ENCODE measurements at regions not wholly inside any gene's neighbourhood (a gene's known extent, or its start where the extent isn't known, plus 50 kb on each side); places are given as distances from the start of the nearest gene placed in this dataset.

GRCh38 chr4:22299678-22300077, 216.2 kb downstream of the ADGRA3 start:
- H3K4ac ChIP-seq (ENCODE audit: low read depth, low read length): no peak overlapping the region
- WGBS (ENCODE audit: extremely low coverage, insufficient coverage, insufficient read length): no CpG with 5 or more reads among the region's 3 CpGs
- no peaks in the 10 kb centered on the region for H3K79me2 ChIP-seq (ENCODE audit: control insufficient read depth, insufficient read depth, low read length, poor library complexity)
- no peaks in the 10 kb centered on the region for H3K4me1 ChIP-seq (ENCODE audit: control insufficient read depth in 1 of 2, insufficient read depth in 2 of 2, low read length in 2 of 2)
- H3K9me3 ChIP-seq (ENCODE audit: insufficient read depth, low read depth, low read length): peaks cover 6% of the 10 kb centered on the region
- no peak overlapping the region for H4K8ac ChIP-seq (ENCODE audit: low read depth, low read length)
- no peak for DNase-seq
- no peak overlapping the region for H2AK5ac ChIP-seq (ENCODE audit: low read length)
- no peak overlapping the region for H4K91ac ChIP-seq (ENCODE audit: low read depth, low read length)
- H3K36me3 ChIP-seq (ENCODE audit: control insufficient read depth in 1 of 2, insufficient read depth in 2 of 2, low read length in 2 of 2): no peaks in the 10 kb centered on the region
- no peaks in the 10 kb centered on the region for H3K79me1 ChIP-seq (ENCODE audit: low read length)
- no peak overlapping the region for H3K4me2 ChIP-seq (ENCODE audit: low read length)
- no peak overlapping the region for H3K4me3 ChIP-seq (ENCODE audit: low read depth, low read length)
- H2BK12ac ChIP-seq (ENCODE audit: low read length): no peak overlapping the region
- H3K14ac ChIP-seq (ENCODE audit: low read length): no peak overlapping the region
- H3K27me3 ChIP-seq (ENCODE audit: insufficient read depth, low read length): no peaks in the 10 kb centered on the region
- H2AFZ ChIP-seq (ENCODE audit: insufficient read depth, low read length, poor library complexity): no peak overlapping the region
- no peak overlapping the region for H4K12ac ChIP-seq (ENCODE audit: low read depth, low read length)
- H3K23ac ChIP-seq (ENCODE audit: low read length): no peak overlapping the region
- no peak overlapping the region for H2BK5ac ChIP-seq (ENCODE audit: low read depth, low read length, poor library complexity)
- no peak overlapping the region for H2BK120ac ChIP-seq (ENCODE audit: insufficient read depth, low read length, poor library complexity)
- no peak overlapping the region for H3K27ac ChIP-seq (ENCODE audit: low read depth, low read length)
- H3K18ac ChIP-seq (ENCODE audit: low read length): no peak overlapping the region
- H3K9ac ChIP-seq (ENCODE audit: low read length): no peak overlapping the region

DNA sequence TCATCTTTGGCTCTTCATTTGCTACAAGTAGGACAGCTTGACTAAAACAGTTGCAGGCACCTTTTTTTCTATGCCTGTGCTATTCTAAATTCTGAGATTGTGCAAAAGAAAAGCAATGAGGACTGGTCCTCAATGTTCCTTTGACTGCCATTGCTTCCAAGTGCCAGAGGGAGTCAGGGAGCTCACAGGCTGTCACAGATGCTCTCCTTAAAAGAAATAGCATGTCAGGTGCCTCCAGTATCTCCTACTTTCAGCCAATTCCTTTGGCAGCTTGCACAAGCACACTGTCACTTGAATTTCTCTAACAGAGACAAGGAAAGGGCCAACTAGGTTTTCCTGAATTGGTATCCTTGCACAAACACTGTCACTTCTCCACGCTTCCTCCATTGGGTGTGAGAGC, 228.2 kb downstream of the ADGRA3 start:
- Histone ChIP-seq H3K79me2 (ENCODE audit: control insufficient read depth, insufficient read depth, low read length, poor library complexity) (no peaks in the 10 kb centered on the region), H2BK12ac (ENCODE audit: low read length) (no peak overlapping the region), H2AFZ (ENCODE audit: insufficient read depth, low read length, poor library complexity) (no peak overlapping the region), H4K12ac (ENCODE audit: low read depth, low read length) (no peak overlapping the region), H3K9me3 (ENCODE audit: insufficient read depth, low read depth, low read length) (peaks cover 3% of the 10 kb centered on the region), H3K4ac (ENCODE audit: low read depth, low read length) (no peak overlapping the region), H3K4me1 (ENCODE audit: control insufficient read depth in 1 of 2, insufficient read depth in 2 of 2, low read length in 2 of 2) (no peaks in the 10 kb centered on the region), H4K91ac (ENCODE audit: low read depth, low read length) (no peak overlapping the region), H2BK5ac (ENCODE audit: low read depth, low read length, poor library complexity) (no peak overlapping the region), H3K14ac (ENCODE audit: low read length) (no peak overlapping the region), H2AK5ac (ENCODE audit: low read length) (no peak overlapping the region), H3K4me3 (ENCODE audit: low read depth, low read length) (no peak overlapping the region), H3K4me2 (ENCODE audit: low read length) (no peak overlapping the region), H4K8ac (ENCODE audit: low read depth, low read length) (no peak overlapping the region), H3K27ac (ENCODE audit: low read depth, low read length) (no peak overlapping the region), H3K23ac (ENCODE audit: low read length) (peak overlapping the region; percentile 75), H2BK120ac (ENCODE audit: insufficient read depth, low read length, poor library complexity) (no peak overlapping the region), H3K36me3 (ENCODE audit: control insufficient read depth in 1 of 2, insufficient read depth in 2 of 2, low read length in 2 of 2) (no peaks in the 10 kb centered on the region), H3K18ac (ENCODE audit: low read length) (no peak overlapping the region), H3K9ac (ENCODE audit: low read length) (no peak overlapping the region), H3K27me3 (ENCODE audit: insufficient read depth, low read length) (no peaks in the 10 kb centered on the region), H3K79me1 (ENCODE audit: low read length) (no peaks in the 10 kb centered on the region)
- DNase-seq: no peak
- WGBS (ENCODE audit: extremely low coverage, insufficient coverage, insufficient read length): no CpG with 5 or more reads among the region's 1 CpG

GRCh38 chr4:22268350-22269025, 247.4 kb downstream of the ADGRA3 start:
- no peak overlapping the region for H3K4ac ChIP-seq (ENCODE audit: low read depth, low read length)

DNA sequence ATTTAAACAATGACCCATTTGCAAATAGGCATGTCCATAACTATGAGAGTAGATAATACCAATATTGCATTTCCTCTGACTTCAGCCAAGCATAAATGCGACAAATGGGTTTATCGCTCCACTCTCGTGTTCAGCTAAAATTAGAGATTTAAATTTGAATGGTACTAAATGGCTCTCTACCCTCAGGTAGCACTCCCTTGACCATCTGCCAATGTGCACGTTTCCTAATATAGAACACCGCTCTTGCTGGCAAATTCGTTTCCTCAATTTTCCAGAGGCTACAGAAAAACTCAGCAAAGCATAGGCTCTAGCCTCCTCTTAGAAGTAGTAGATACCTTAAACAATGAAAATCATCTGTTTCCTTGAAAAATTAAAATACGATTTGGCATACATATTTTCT, 251.6 kb downstream of the ADGRA3 start:
- Histone ChIP-seq H3K4me2 (ENCODE audit: low read length) (no peak overlapping the region), H2AFZ (ENCODE audit: insufficient read depth, low read length, poor library complexity) (no peak overlapping the region), H3K79me1 (ENCODE audit: low read length) (no peaks in the 10 kb centered on the region), H2BK12ac (ENCODE audit: low read length) (no peak overlapping the region), H2BK5ac (ENCODE audit: low read depth, low read length, poor library complexity) (no peak overlapping the region), H3K4ac (ENCODE audit: low read depth, low read length) (no peak overlapping the region), H4K91ac (ENCODE audit: low read depth, low read length) (no peak overlapping the region), H3K27ac (ENCODE audit: low read depth, low read length) (no peak overlapping the region), H3K9ac (ENCODE audit: low read length) (no peak overlapping the region), H3K23ac (ENCODE audit: low read length) (no peak overlapping the region), H3K9me3 (ENCODE audit: insufficient read depth, low read depth, low read length) (no peaks in the 10 kb centered on the region), H3K36me3 (ENCODE audit: control insufficient read depth in 1 of 2, insufficient read depth in 2 of 2, low read length in 2 of 2) (no peaks in the 10 kb centered on the region), H2BK120ac (ENCODE audit: insufficient read depth, low read length, poor library complexity) (no peak overlapping the region), H3K79me2 (ENCODE audit: control insufficient read depth, insufficient read depth, low read length, poor library complexity) (no peaks in the 10 kb centered on the region), H3K27me3 (ENCODE audit: insufficient read depth, low read length) (no peaks in the 10 kb centered on the region), H4K12ac (ENCODE audit: low read depth, low read length) (no peak overlapping the region), H3K4me3 (ENCODE audit: low read depth, low read length) (no peak overlapping the region), H4K8ac (ENCODE audit: low read depth, low read length) (no peak overlapping the region), H3K14ac (ENCODE audit: low read length) (no peak overlapping the region), H3K4me1 (ENCODE audit: control insufficient read depth in 1 of 2, insufficient read depth in 2 of 2, low read length in 2 of 2) (no peaks in the 10 kb centered on the region), H2AK5ac (ENCODE audit: low read length) (no peak overlapping the region), H3K18ac (ENCODE audit: low read length) (no peak overlapping the region)
- no peak for DNase-seq
- WGBS (ENCODE audit: extremely low coverage, insufficient coverage, insufficient read length): no CpG with 5 or more reads among the region's 7 CpGs

More at GRCh38 chr4:22268350-22269025, 247.4 kb downstream of the ADGRA3 start:
- no peak overlapping the region for H4K8ac ChIP-seq (ENCODE audit: low read depth, low read length)
- no peak overlapping the region for H3K14ac ChIP-seq (ENCODE audit: low read length)
- no peak overlapping the region for H3K27ac ChIP-seq (ENCODE audit: low read depth, low read length)
- no peak overlapping the region for H2BK5ac ChIP-seq (ENCODE audit: low read depth, low read length, poor library complexity)
- no peaks in the 10 kb centered on the region for H3K4me1 ChIP-seq (ENCODE audit: control insufficient read depth in 1 of 2, insufficient read depth in 2 of 2, low read length in 2 of 2)
- H4K12ac ChIP-seq (ENCODE audit: low read depth, low read length): no peak overlapping the region
- no peak overlapping the region for H3K4me3 ChIP-seq (ENCODE audit: low read depth, low read length)
- no peak overlapping the region for H4K91ac ChIP-seq (ENCODE audit: low read depth, low read length)
- H3K79me1 ChIP-seq (ENCODE audit: low read length): no peaks in the 10 kb centered on the region
- H3K9me3 ChIP-seq (ENCODE audit: insufficient read depth, low read depth, low read length): no peaks in the 10 kb centered on the region
- no peak overlapping the region for H2BK12ac ChIP-seq (ENCODE audit: low read length)
- DNase-seq: no peak
- H3K36me3 ChIP-seq (ENCODE audit: control insufficient read depth in 1 of 2, insufficient read depth in 2 of 2, low read length in 2 of 2): no peaks in the 10 kb centered on the region
- H3K18ac ChIP-seq (ENCODE audit: low read length): no peak overlapping the region
- no peaks in the 10 kb centered on the region for H3K79me2 ChIP-seq (ENCODE audit: control insufficient read depth, insufficient read depth, low read length, poor library complexity)
- H3K23ac ChIP-seq (ENCODE audit: low read length): no peak overlapping the region
- no peak overlapping the region for H2BK120ac ChIP-seq (ENCODE audit: insufficient read depth, low read length, poor library complexity)
- no CpG with 5 or more reads among the region's 10 CpGs for WGBS (ENCODE audit: extremely low coverage, insufficient coverage, insufficient read length)
- H2AFZ ChIP-seq (ENCODE audit: insufficient read depth, low read length, poor library complexity): no peak overlapping the region
- no peaks in the 10 kb centered on the region for H3K27me3 ChIP-seq (ENCODE audit: insufficient read depth, low read length)
- no peak overlapping the region for H2AK5ac ChIP-seq (ENCODE audit: low read length)
- no peak overlapping the region for H3K9ac ChIP-seq (ENCODE audit: low read length)
- no peak overlapping the region for H3K4me2 ChIP-seq (ENCODE audit: low read length)
